GM12892 (cell line): ENCODE measurements at regions not wholly inside any gene's neighbourhood (a gene's known extent, or its start where the extent isn't known, plus 50 kb on each side); places are given as distances from the start of the nearest gene placed in this dataset.

ENCODE experiments used
- POLR2A ChIP-seq: IDR thresholded peaks from 2 replicates; pipeline ENCODE4 v1.6.1; 2011; ENCODE audit warnings: low read depth, low read length, control low read depth
- POLR2AphosphoS5 ChIP-seq: IDR thresholded peaks from 2 replicates; pipeline ENCODE4 v1.6.1; 2011; ENCODE audit warnings: low read depth, low read length, control low read depth
- TAF1 ChIP-seq: IDR thresholded peaks from 2 replicates; pipeline ENCODE4 v1.6.1; 2011; ENCODE audit warnings: low read depth, mild to moderate bottlenecking, control low read depth, low read length, borderline replicate concordance

- TF ChIP-seq POLR2A = no peak
- TF ChIP-seq TAF1 = no peak
- no peak for TF ChIP-seq POLR2AphosphoS5
Measured at GRCh38 chr18:47595831-47596501, 334.5 kb downstream of the SMAD2 start.
